ENCODE measurements at regions not wholly inside any gene's neighbourhood (a gene's known extent, or its start where the extent isn't known, plus 50 kb on each side); places are given as distances from the start of the nearest gene placed in this dataset.

GRCh38 chr2:104416339-104417000 is 437.4 kb upstream of the POU3F3 start:
- Histone ChIP-seq H3K4me3 (ENCODE audit: low read depth, low read length) (no peak overlapping the region), H3K4me1 (ENCODE audit: control insufficient read depth, insufficient read depth, low read length) (no peaks in the 10 kb centered on the region; the same call in 1 of the 2 replicates), H3K9me3 (ENCODE audit: control insufficient read depth, insufficient read depth, low read depth, low read length) (no peaks in the 10 kb centered on the region), H3K36me3 (ENCODE audit: control insufficient read depth in 2 of 2, insufficient read depth in 1 of 2, low read length in 2 of 2) (no peaks in the 10 kb centered on the region), H3K27ac (ENCODE audit: extremely low read depth, low read depth, low read length) (no peak overlapping the region)
- ChIA-PET POLR2A (no interaction called here), CTCF (no interaction called here)
- TF ChIP-seq GFI1B (tag by site-specific recombination; IDR thresholded peaks at IDR 0.05) (no peak), ZNF157 (tag by site-specific recombination; IDR thresholded peaks at IDR 0.05) (no peak), SCRT1 (tag by site-specific recombination; IDR thresholded peaks at IDR 0.05; ENCODE audit: borderline replicate concordance) (no peak), TSHZ1 (tag by site-specific recombination; IDR thresholded peaks at IDR 0.05; ENCODE audit: borderline replicate concordance) (no peak), PRDM2 (tag by site-specific recombination; IDR thresholded peaks at IDR 0.05; ENCODE audit: borderline replicate concordance) (no peak), ZNF350 (tag by site-specific recombination; IDR thresholded peaks at IDR 0.05) (no peak), ZNF398 (tag by site-specific recombination; IDR thresholded peaks at IDR 0.05) (no peak), ZNF768 (tag by site-specific recombination; IDR thresholded peaks at IDR 0.05) (no peak)

GRCh38 chr2:104420420-104420819 is 433.5 kb upstream of the POU3F3 start:
- no peaks in the 10 kb centered on the region for H3K9me3 ChIP-seq (ENCODE audit: control insufficient read depth, insufficient read depth, low read depth, low read length)
- no peak overlapping the region for H3K4me3 ChIP-seq (ENCODE audit: low read depth, low read length)
- ChIA-PET CTCF (no interaction called here), POLR2A (no interaction called here)
- no peaks in the 10 kb centered on the region for H3K4me1 ChIP-seq (ENCODE audit: control insufficient read depth, insufficient read depth, low read length)
- no peak overlapping the region for H3K27ac ChIP-seq (ENCODE audit: extremely low read depth, low read depth, low read length)
- H3K36me3 ChIP-seq (ENCODE audit: control insufficient read depth in 2 of 2, insufficient read depth in 1 of 2, low read length in 2 of 2), result no peaks in the 10 kb centered on the region
- TF ChIP-seq ZNF704 (tag by site-specific recombination; IDR thresholded peaks at IDR 0.05), result no peak
- TF ChIP-seq ZNF302 (tag by site-specific recombination; IDR thresholded peaks at IDR 0.05; ENCODE audit: low read depth), result no peak
- TF ChIP-seq ATF2 (tag by site-specific recombination; IDR thresholded peaks at IDR 0.05; ENCODE audit: low read depth), result no peak
- TF ChIP-seq ZNF529 (tag by site-specific recombination; IDR thresholded peaks at IDR 0.05; ENCODE audit: insufficient replicate concordance), result no peak
- TF ChIP-seq ZNF561 (tag by site-specific recombination; IDR thresholded peaks at IDR 0.05; ENCODE audit: borderline replicate concordance), result no peak
